ENCODE measurements at regions not wholly inside any gene's neighbourhood (a gene's known extent, or its start where the extent isn't known, plus 50 kb on each side); places are given as distances from the start of the nearest gene placed in this dataset.

GRCh38 chr21:38976900-38977299, 171.2 kb downstream of the ETS2 start:
- TF ChIP-seq EP300 (IDR thresholded peaks at IDR 0.05): no peak
- no peak for TF ChIP-seq CTCF (IDR thresholded peaks at IDR 0.05)
- TF ChIP-seq POLR2A (IDR thresholded peaks at IDR 0.05): no peak
